Skin epidermis (tissue), 12 donors: ENCODE measurements at regions not wholly inside any gene's neighbourhood (a gene's known extent, or its start where the extent isn't known, plus 50 kb on each side); places are given as distances from the start of the nearest gene placed in this dataset.

Experiments
- H3K27ac ChIP-seq, 21 experiments: fragments of 200-600 bp; sonication (generic) in 11 of 21; one replicate each; pipeline ENCODE4 v1.5.0; 2020; ENCODE audit warnings: mild to moderate bottlenecking in 3 of 21, inconsistent platforms in 2 of 21, moderate library complexity in 2 of 21
- H3K4me3 ChIP-seq, 7 experiments: fragments of 200-600 bp; sonication (generic) in 2 of 7; one replicate each; pipeline ENCODE4 v1.5.0; 2020; ENCODE audit warnings: inconsistent platforms in 2 of 7, mild to moderate bottlenecking in 2 of 7, moderate library complexity in 1 of 7

DNA sequence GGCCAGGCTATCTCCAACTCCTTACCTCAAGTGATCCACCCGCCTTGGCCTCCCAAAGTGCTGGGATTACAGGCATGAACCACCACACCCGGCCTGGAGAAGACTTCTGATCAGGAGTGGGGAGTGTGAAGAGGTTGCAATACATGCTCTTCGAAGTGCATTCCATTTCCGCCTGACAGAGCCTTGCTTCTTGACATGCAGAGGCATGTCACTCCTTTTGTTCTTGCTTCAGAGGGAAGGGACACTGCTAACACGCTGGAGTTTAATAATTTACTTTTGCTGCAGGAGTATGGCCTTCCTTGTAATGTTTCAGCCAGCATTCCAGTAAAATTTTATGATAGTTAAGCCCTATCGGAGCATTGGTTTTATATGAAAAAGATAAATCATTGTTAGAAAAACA, 74.9 kb downstream of the SLC25A47 start:
- no peak overlapping the region for H3K4me3 ChIP-seq
- H3K27ac ChIP-seq: no peak overlapping the region

DNA sequence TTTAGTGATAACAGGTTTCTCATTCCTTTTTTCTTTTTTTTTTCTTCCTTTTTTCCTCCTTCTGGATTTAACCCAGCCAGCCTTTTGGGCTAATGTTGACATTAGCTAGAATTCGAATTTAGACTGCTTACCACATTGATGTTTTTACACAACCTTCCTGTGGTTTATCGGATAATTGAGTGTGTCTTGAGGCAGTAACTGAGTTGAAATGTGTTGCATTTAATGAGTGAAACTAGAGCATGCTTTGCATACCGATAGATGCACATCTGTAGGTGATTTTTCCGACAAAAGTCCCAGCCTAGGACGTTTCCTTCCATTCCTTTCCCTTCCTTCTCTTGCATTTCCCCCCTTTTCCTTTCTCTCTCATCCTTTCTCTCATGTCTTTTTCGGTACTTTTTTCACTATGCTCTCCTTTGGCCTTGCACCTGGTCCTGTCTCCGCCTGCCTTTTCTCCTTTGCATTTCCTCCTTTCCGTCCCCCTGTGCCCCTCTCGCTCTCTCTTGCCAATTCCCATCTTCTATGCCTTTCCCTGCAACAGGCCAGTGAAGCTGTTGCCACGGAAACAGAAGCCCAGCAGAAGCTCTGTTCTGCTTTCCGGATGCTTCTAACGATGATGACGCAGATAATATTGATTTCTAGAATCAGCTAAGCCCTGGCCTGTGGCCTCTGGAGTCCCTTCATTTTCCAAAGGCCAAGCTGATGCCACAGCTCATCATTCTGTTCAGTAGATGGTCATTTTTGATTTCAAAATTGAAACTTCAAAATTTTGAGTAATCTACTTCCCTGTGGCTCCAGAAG, 76.1 kb downstream of the SLC25A47 start:
- Histone ChIP-seq H3K27ac (no peak overlapping the region), H3K4me3 (no peak overlapping the region)

DNA sequence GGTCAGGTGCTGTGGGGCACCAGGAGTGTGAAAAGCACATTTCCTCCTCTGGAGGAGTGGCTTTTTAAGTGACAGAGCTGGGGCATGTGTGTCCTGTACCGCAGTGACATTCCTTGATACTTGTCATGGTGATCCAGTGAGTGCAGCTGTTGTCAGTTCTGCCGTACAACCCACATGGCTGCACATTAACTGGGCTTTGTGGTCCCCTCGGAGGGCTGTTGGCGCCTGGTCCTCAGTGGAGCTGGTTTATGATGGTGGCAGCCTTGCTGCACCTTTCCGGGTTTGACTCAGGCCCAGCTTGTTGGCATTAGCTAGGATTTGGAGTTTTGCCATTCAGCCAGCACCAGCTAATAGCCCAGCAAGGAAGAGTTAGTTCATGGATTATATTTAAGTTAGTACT, 77.0 kb downstream of the SLC25A47 start:
- Histone ChIP-seq H3K27ac (no peak overlapping the region), H3K4me3 (no peak overlapping the region)

DNA sequence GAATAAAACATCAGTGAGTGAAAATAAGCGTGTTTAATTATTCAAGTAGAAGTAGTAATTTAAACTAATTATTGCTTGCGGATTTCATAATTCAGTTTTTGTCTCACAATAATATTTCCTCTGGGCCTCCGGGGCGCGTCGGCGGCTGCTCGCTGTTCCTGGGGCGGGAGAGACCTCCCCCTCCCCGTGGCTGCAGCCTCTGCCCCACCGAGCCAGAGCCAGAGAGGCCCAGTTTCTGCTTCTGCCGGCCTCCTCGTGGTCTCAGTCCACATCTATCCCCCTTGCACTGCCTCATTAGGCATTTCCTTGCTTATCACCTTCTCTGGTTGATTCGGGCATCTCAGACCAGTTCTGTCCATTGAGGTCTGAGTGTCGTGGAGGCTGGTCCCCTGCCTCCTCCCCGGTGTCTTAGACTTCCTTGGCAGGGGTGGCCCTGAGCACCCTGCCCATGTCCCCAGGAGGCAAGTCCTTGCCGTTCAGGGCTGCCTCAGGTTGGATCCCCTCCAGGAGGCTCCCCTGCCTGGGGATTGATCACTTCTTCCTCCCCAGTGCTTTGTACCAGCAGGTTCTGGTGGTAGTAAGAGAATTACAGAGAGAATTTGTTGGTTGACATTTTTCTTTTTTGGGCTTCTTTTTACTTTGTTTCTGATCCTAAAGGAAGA, 78.0 kb downstream of the SLC25A47 start:
- Histone ChIP-seq H3K27ac (no peak overlapping the region), H3K4me3 (no peak overlapping the region)

DNA sequence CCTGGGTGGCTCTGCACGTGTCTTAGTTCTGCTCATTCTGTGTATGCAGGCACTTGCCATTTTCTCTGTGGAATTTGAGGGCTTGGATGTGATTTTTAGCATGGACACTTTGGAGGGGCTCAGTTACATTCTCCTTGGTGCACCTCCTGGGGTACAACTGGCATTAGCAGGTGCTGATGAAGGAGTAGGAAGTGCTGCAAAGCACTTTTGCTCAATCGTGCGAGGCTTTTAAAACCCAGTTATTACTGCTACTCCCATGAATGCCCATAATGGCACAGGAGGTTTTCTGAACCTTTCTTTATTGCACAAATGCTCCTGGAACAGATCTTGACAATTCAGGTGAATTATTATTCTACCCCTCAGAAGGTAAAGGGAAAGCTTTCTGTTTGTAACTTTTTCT, 78.7 kb downstream of the SLC25A47 start:
- no peak overlapping the region for H3K27ac ChIP-seq

DNA sequence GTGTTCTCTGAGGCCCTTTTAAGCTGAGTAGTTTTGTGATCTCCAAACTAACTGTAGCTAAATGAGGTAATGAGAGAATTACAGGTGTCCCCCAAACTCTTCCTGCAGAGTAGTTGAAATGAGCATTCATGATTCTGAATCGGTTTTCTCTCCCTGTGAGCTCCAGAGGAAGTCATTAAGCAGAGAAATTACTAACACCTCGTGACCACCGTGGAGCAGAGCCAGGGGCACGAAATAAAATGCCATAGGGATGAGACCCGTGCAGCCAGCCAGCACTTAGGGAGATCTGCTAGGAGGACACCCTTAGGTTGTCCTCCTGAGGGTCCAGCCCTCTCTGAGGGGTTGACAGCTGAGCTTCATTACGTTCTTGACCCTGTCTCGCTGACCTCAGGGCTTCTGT, 79.5 kb downstream of the SLC25A47 start:
- no peak overlapping the region for H3K4me3 ChIP-seq
- no peak overlapping the region for H3K27ac ChIP-seq

More for the DNA sequence above, 78.7 kb downstream of the SLC25A47 start:
- H3K4me3 ChIP-seq: no peak overlapping the region

DNA sequence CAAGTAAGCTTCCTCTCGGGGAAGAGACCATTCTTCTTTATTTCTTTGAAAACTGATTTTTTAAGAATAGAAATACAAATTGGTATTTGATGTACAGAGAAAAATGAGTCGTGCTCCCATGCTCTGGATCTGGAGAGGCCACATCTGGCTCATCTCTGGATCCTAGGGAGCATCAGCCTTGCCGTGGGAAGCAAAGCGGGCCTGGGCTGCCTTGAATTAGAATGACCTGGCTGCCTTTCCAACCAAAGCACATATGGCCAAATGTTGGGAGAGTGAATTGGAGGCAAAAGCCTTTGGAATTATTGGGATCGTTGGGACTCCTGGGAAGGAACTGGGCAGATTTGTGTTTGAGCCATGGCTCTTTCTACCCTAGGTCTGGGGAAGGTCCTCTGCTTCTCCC, 80.0 kb downstream of the SLC25A47 start:
- Histone ChIP-seq H3K4me3 (no peak overlapping the region), H3K27ac (no peak overlapping the region)

DNA sequence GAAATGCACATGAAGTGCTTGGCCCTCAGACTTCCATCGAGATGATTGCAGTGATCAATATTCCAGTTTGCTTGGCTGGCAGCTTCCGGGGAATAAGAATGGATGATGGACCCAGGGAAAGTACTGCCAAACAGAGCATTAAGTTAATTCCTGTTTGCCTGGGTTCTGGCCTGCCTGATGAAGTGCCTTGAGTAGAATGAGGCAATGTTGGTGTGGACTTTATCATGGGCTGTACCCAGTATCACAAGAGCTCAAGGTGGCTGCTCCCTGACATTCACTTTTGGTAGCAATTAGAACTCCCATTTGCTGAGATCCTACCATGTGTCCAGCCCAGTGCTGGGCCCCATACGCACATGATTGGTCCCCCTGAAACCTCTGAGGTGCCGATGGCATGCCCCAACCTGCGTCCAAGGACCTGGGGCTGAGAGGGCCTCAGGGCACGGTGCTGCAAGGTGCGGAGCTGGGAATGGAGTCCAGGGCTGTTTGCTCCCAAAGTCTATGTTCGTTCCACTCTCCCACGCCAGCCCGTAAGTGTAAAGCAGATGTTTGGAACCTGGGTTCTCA, 80.7 kb downstream of the SLC25A47 start:
- no peak overlapping the region for H3K4me3 ChIP-seq
- H3K27ac ChIP-seq: no peak overlapping the region

DNA sequence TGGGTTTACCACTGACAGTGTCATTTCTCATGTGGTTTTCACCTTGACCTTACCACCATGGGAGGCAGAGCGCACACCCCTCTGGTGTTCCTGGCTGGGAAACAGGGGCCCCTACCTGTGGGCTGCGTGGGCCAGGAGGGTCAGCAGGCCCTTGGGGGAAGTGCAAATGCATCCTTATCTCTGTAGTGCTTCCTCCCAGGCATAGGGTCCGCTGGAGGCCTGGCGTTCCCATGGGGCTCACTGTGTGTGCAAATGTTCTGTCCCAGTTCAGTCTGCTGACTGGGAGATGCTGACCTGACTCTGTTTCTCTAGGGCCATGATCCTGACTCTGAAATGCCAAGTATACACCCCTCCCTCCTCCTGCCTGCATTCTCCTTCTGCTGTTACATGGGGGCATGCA, 81.3 kb downstream of the SLC25A47 start:
- H3K27ac ChIP-seq: no peak overlapping the region
- no peak overlapping the region for H3K4me3 ChIP-seq

DNA sequence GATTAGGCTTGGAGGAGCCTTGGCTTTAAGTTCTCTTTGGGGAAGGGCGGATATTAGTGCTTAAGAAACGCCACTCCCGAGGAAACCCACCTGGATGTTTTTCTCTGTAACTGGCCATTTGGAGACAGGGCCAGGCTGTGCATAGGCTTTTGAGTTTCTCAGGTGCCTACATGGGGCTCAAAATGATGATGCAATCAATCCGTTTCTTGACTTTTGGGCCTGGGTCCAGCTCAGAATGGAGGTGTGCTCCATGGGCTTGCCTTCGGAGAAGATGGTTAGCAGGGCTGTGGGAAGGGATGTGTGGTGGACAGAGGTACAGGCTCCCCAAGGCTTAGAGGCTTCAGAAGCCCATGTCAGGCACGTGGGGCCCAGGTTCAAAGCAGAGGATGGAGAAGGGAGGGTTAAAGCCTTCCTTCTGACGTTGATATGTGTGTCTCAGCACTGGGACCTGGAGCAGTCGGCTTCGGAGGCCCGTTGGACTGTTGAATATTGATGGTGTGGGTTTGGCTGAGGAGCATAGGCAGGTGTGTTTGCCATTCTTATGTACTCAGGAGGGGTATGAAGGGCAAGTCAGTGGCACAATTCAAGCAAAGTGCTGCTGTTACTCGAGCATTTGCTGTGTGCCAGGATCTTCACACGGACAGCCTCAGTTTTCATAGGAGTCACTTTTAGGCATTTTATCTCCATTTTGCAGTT, 82.8 kb downstream of the SLC25A47 start:
- Histone ChIP-seq H3K4me3 (no peak overlapping the region), H3K27ac (no peak overlapping the region)

DNA sequence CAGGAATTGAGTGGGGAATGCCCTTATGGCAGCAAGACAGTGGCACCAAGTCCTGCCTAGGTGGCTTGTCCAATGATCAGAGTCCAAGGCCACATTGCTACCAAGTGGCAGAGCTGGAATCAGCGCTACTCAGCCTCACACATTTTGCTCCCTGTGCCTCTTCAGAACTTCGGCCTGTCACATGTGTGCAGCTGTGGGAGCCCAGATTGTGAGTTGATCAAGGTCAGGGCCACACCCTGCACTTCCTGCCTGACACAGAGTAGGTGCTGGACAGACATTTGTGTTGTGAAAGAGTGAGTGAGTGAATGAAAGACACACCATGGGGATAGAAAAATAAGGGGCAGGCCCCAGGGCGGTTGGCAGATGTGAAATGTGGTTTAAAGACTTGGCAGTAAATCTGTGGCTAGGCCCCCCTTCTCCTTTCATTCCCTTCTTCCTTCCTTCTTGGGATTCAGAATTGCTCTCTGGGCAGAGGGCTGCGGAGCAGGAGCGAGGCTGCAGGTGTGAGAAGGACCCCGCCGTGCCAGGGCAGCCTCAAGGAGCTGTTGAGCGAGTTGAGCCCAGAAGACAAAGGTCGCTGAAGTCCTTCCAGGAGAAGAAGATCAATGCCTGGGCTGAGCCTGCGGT, 83.5 kb downstream of the SLC25A47 start:
- Histone ChIP-seq H3K27ac (peak overlapping the region in 1 of 21 experiments; percentile 3), H3K4me3 (no peak overlapping the region)

DNA sequence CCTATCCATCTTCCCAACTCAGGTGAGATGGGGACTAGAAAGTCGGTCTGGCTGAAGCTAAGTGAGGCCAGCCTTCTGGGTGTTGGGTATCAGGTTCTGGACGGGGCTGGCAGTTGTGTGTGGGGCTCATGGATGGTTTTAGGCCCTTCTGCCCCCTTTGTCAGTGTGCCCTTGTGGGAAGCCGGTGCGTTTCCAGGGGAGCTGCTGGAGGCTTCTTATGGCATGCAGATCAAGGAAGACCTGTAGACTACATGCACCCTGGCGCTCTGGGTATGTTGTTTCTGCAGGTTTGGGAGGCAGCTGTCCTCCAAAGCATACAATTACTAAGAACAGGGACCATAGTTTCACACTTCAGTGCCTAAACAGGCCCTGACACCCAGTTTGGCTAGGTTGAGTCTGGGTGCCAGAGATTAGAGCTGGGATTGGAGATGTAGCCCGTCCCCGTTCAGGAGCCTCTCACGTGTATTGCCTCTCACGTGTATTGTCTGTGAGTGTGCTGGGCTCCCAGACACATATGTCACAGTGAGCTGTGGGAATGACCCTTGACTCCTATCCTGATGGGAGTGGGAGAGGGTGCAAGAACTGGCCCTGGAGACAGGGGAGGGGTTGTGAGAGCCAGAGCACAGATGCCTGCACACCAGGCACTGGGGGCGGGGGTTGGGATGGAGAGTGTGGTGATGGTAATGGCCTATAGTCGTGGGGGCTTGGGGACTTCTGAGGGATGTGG, 84.4 kb downstream of the SLC25A47 start:
- Histone ChIP-seq H3K27ac (no peak overlapping the region), H3K4me3 (no peak overlapping the region)

DNA sequence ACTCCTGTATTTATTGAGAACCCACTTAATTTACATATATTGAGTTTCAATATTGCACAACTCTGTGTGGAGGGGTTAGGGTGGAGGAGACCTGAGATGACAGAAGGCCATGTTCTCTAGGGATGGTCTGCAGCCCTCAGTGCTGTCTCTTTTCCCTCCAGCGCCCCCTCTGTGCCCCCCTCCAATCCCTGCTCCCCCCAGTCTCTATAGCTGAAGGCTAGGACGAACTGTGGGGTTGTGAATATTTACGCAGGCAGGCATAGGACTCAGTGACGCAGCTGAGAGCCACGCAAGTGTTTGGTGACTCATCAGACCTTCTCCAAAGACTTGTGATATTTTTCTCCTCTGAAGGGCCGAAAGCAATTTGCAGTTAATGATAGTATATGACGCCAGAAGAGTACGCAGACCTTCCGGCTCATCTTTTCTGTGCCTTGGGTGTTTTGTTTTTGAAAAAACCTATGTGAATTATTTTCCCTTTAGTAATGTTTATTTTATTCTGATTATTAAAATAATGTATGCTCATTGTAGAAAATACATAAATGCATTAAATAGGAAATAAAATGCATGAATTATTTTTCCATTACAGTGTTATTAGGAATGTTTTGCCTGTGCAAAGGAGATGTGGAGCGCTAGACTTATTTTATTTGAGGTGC, 85.3 kb downstream of the SLC25A47 start:
- Histone ChIP-seq H3K4me3 (no peak overlapping the region), H3K27ac (no peak overlapping the region)

DNA sequence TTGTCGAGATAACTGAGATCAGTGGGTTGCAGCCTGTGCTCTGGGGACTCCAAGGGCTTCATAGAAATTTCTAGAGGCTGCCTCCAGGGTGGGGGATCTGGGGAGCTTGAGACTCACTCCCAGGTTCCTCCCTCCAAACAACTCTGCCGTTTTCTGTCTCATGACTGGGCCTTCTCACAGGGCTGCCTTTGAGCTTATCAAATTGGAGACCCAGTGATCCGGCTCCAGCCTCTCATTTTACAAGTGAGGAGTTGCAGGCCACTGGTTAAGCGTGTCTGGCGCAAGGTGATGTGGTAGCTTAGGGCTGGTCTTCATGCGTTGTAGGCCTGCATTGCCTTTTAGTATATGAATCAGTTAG, 85.8 kb downstream of the SLC25A47 start:
- Histone ChIP-seq H3K27ac (peak overlapping the region in 1 of 21 experiments; percentile 12), H3K4me3 (no peak overlapping the region)

DNA sequence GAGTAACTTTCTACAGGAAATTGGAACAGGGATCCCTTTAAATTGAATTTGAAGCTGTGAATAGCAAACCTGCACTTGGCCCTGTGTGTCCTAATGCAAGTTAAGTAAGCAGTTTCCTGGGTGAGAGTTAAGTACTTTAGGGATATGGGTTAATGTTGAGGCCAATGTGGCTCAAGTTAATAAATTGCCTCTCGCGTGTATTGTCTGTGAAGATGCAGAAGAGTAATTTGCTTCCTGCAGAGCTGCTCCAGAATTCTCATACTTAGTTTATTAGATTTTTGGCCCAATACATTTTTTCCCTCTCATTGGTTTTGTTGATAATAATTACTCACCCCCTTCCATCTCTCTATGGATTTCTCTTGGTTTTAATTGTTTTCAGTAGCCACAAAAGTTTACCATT, 86.5 kb downstream of the SLC25A47 start:
- Histone ChIP-seq H3K27ac (peak overlapping the region in 1 of 21 experiments; percentile 12), H3K4me3 (no peak overlapping the region)

DNA sequence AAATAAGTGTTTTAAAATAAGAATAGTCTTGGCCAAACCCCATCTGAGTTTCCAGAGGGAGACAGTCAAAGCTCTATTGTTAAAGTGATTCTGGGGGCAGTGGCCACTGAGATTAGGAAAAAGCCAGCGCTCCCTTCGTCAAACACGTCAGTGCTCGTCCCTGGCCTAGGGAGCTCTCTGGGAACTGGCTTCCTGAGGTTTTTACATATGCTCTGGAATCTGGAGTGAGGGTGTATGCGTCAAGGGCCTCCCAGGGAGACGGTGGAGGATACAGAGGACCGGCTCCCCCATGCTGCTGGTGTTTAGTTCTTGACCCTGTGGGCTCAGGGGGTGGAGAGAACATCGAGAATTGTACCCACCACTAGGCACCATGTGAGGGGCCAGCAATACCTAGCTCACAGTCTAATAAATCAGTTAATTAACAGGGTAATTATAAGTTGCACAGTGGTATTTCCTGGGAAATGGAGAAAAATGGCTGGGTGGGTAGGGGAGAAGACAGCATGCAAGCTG, 87.0 kb downstream of the SLC25A47 start:
- Histone ChIP-seq H3K27ac (no peak overlapping the region), H3K4me3 (no peak overlapping the region)

DNA sequence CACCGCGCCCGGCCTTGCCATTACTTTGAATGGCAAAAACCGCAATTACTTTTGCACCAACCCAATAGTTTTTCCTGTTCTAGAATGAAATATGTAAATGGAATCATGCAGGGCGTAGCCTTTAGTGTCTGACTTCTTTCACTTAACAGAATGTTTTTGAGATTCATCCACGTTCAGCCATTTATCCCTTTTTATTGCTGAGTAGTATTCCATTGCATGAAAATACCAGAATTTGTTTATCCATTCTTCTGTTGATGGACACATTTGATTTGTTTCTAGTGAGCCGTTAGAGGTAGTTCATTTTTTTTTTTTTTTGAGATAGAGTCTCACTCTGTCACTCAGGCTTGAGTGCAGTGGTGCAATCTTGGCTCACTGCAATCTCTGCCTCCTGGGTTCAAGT, 90.6 kb downstream of the SLC25A47 start:
- no peak overlapping the region for H3K27ac ChIP-seq
- H3K4me3 ChIP-seq: no peak overlapping the region

DNA sequence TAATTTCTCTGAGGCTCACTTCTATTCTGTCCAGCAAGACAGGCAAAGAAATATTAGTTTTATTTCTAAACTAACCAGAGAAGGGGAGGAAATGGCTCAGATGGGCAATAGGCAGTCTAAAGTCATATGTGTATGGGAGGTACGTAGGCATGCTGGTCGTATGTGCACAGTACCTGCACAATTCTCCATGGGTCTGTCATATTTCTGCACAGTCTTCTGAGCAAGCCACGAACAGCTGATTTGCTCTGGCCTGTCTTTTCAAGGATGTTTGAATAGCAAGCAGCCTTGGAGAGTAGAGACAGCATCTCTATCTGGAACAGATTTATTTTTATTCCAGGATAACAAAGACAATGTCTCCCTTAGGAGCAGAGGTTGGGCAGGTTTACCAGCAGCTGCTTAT, 92.1 kb downstream of the SLC25A47 start:
- Histone ChIP-seq H3K27ac (no peak overlapping the region), H3K4me3 (no peak overlapping the region)
